Loucy (cell line): ENCODE measurements at regions not wholly inside any gene's neighbourhood (a gene's known extent, or its start where the extent isn't known, plus 50 kb on each side); places are given as distances from the start of the nearest gene placed in this dataset.
"Not testable (repeated sequence)": the region's sequence is repeated elsewhere in the genome, so short reads cannot be mapped to it uniquely, and the experiment has no call there.

ENCODE experiments used
- H2AFZ ChIP-seq: fragments of 200-600 bp; sonication (generic); 2 replicates; pipeline ENCODE4 v1.6.0; 2016; ENCODE audit warnings: antibody characterized with exemption, mild to moderate bottlenecking, low read length, moderate library complexity
- H3F3A ChIP-seq: fragments of 200-600 bp; 2 replicates; pipeline ENCODE4 v1.6.0; 2016; ENCODE audit warnings: antibody characterized with exemption, low read depth, mild to moderate bottlenecking
- H3K27me3 ChIP-seq: fragments of 200-600 bp; sonication (generic); 2 replicates; pipeline ENCODE4 v1.6.1; 2014; ENCODE audit warnings: low read length, mild to moderate bottlenecking; ENCODE audit not compliant: insufficient read depth, poor library complexity, severe bottlenecking
- H3K36me3 ChIP-seq: fragments of 200-600 bp; sonication (generic); 2 replicates; pipeline ENCODE4 v1.6.1; 2016; ENCODE audit warnings: low read length; ENCODE audit not compliant: insufficient read depth
- H3K4me1 ChIP-seq: fragments of 200-600 bp; sonication (generic); 2 replicates; pipeline ENCODE4 v1.5.1; 2014; ENCODE audit warnings: low read length, mild to moderate bottlenecking; ENCODE audit not compliant: insufficient read depth, poor library complexity, severe bottlenecking
- H3K4me2 ChIP-seq: fragments of 200-600 bp; sonication (generic); 2 replicates; pipeline ENCODE4 v1.6.0; 2014; ENCODE audit warnings: antibody characterized with exemption, low read length, low read depth, mild to moderate bottlenecking; ENCODE audit not compliant: poor library complexity, severe bottlenecking
- H3K4me3 ChIP-seq: fragments of 200-600 bp; sonication (generic); 2 replicates; pipeline ENCODE4 v1.5.1; 2014; ENCODE audit warnings: low read length, mild to moderate bottlenecking, mixed read lengths; ENCODE audit not compliant: poor library complexity, severe bottlenecking
- H3K79me2 ChIP-seq: fragments of 200-600 bp; sonication (generic); 2 replicates; pipeline ENCODE4 v1.6.1; 2014; ENCODE audit warnings: low read length; ENCODE audit not compliant: insufficient read depth
- H3K9ac ChIP-seq: fragments of 200-600 bp; sonication (generic); 2 replicates; pipeline ENCODE4 v1.6.0; 2014; ENCODE audit warnings: mild to moderate bottlenecking, low read depth, low read length, moderate library complexity; ENCODE audit not compliant: poor library complexity, severe bottlenecking
- H3K9me2 ChIP-seq: fragments of 200-600 bp; sonication (generic); replicated peaks from 2 replicates; pipeline ENCODE4 v1.6.1; 2016; ENCODE audit warnings: low read depth, low read length, mixed read lengths
- H3K9me3 ChIP-seq: fragments of 200-600 bp; sonication (generic); 2 replicates; pipeline ENCODE4 v1.6.1; 2014; ENCODE audit warnings: mild to moderate bottlenecking, antibody characterized with exemption, low read length, low read depth; ENCODE audit not compliant: insufficient read depth
- H4K20me1 ChIP-seq: fragments of 200-600 bp; sonication (generic); 2 replicates; pipeline ENCODE4 v1.6.0; 2014; ENCODE audit warnings: antibody characterized with exemption, low read length, mild to moderate bottlenecking; ENCODE audit not compliant: insufficient read depth, poor library complexity, severe bottlenecking
- CTCF ChIP-seq: fragments of 200-600 bp; sonication (generic); conservative IDR thresholded peaks from 2 replicates; pipeline ENCODE4 v1.5.1; 2014; ENCODE audit warnings: mild to moderate bottlenecking, antibody characterized with exemption, low read length
- EZH2phosphoT487 ChIP-seq: fragments of 200-600 bp; IDR thresholded peaks from 2 replicates; pipeline ENCODE4 v1.6.1; 2018; ENCODE audit warnings: antibody characterized with exemption, mild to moderate bottlenecking, moderate library complexity, borderline replicate concordance

- not testable (repeated sequence) for H3K36me3 ChIP-seq, H3K79me2 ChIP-seq, H3K9me2 ChIP-seq, H3K27me3 ChIP-seq, H3K4me3 ChIP-seq, H2AFZ ChIP-seq, H3K4me2 ChIP-seq, H3K4me1 ChIP-seq, H3F3A ChIP-seq, H3K9me3 ChIP-seq, H4K20me1 ChIP-seq, H3K9ac ChIP-seq
Observed at GRCh38 chr10:42533866-42534265, 104.5 kb downstream of the ZNF33B start.

- Histone ChIP-seq H3K27me3 (no peaks in the 10 kb centered on the region), H3K9me3 (no peaks in the 10 kb centered on the region; the same call in 1 of the 2 replicates), H4K20me1 (no peaks in the 10 kb centered on the region)
Observed at GRCh38 chr10:42532996-42533395, 105.4 kb downstream of the ZNF33B start.

GRCh38 chr10:42523098-42523497 is 115.3 kb downstream of the ZNF33B start:
- H2AFZ ChIP-seq = no peak overlapping the region
- H3F3A ChIP-seq = no peaks in the 10 kb centered on the region
- H3K9me2 ChIP-seq = no peaks in the 10 kb centered on the region
- peaks cover 43% of the 10 kb centered on the region for H3K36me3 ChIP-seq
- TF ChIP-seq CTCF (no peak), EZH2phosphoT487 (no peak)
- no peak overlapping the region for H3K4me2 ChIP-seq
- H3K4me3 ChIP-seq = no peak overlapping the region
- H3K9me3 ChIP-seq = peaks cover 29% of the 10 kb centered on the region
- H3K27me3 ChIP-seq = no peaks in the 10 kb centered on the region
- H4K20me1 ChIP-seq = no peaks in the 10 kb centered on the region
- H3K4me1 ChIP-seq = no peaks in the 10 kb centered on the region
- no peaks in the 10 kb centered on the region for H3K79me2 ChIP-seq
- no peak overlapping the region for H3K9ac ChIP-seq

More at GRCh38 chr10:42532996-42533395, 105.4 kb downstream of the ZNF33B start:
- Histone ChIP-seq H3K9ac (no peak overlapping the region), H3K36me3 (no peaks in the 10 kb centered on the region), H3K4me1 (no peaks in the 10 kb centered on the region), H3K9me2 (no peaks in the 10 kb centered on the region), H3K79me2 (no peaks in the 10 kb centered on the region), H3K4me2 (no peak overlapping the region), H2AFZ (no peak overlapping the region), H3F3A (no peaks in the 10 kb centered on the region), H3K4me3 (no peak overlapping the region)
- no peak for TF ChIP-seq CTCF
- TF ChIP-seq EZH2phosphoT487 = no peak

GRCh38 chr10:42519761-42520460 is 118.5 kb downstream of the ZNF33B start:
- H4K20me1 ChIP-seq = no peaks in the 10 kb centered on the region
- peaks cover 43% of the 10 kb centered on the region for H3K36me3 ChIP-seq
- H3K4me2 ChIP-seq = no peak overlapping the region
- no peak overlapping the region for H3K9ac ChIP-seq
- peaks cover 36% of the 10 kb centered on the region for H3K9me3 ChIP-seq
- no peaks in the 10 kb centered on the region for H3K4me1 ChIP-seq
- no peaks in the 10 kb centered on the region for H3K9me2 ChIP-seq
- no peaks in the 10 kb centered on the region for H3K27me3 ChIP-seq
- no peak overlapping the region for H3K4me3 ChIP-seq
- TF ChIP-seq EZH2phosphoT487 (no peak), CTCF (no peak)
- H2AFZ ChIP-seq = no peak overlapping the region
- no peaks in the 10 kb centered on the region for H3K79me2 ChIP-seq
- H3F3A ChIP-seq = no peaks in the 10 kb centered on the region
